GM19328 (cell line): ENCODE measurements at regions not wholly inside any gene's neighbourhood (a gene's known extent, or its start where the extent isn't known, plus 50 kb on each side); places are given as distances from the start of the nearest gene placed in this dataset.
"Not testable (repeated sequence)": the region's sequence is repeated elsewhere in the genome, so short reads cannot be mapped to it uniquely, and the experiment has no call there.

Experiments used
- ATAC-seq: cut with Tn5 transposase; IDR thresholded peaks from one replicate; pipeline ENCODE4 v1.9.1; 2021; ENCODE audit warnings: mild to moderate bottlenecking, moderate library complexity; ENCODE audit not compliant: unreplicated experiment

DNA sequence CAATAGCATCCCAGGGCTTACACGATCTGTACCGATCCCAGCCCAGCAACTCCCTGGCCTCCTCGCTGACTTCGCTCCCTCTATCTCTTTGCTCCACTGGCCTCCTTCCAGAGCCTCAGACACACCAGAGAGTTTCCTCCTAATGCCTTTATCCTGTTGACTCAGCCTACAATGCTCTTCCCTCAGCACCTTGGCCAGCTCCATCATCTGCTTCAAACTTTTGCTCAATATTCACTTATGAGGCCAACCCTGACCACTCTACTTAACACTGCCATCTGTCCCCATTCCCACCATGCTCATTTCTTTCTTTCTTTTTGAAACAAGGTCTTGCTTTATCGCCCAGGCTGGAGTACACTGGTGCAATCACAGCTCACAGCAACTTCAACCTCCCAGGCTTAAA, 180.9 kb downstream of the CEP170 start:
- ATAC-seq, result not testable (repeated sequence)

DNA sequence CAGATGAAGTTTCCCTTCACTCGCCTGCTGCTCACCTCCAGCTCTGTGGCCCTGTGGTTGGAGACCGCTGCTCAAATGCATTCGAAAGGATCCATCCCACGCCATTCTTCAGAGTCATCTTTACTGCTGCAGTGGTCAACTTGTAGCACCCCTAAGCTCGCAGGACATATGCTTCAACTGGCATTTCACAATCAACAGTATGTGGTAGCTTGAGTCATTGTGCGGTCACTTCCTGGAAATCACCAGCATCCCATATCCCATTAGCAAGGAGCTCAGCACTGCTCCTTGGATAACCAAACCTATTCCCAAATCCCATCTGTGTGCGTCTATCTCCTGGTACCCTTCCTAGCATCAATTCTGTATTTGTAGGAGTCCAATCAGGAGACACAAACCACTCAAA, 188.0 kb downstream of the CEP170 start:
- not testable (repeated sequence) for ATAC-seq

DNA sequence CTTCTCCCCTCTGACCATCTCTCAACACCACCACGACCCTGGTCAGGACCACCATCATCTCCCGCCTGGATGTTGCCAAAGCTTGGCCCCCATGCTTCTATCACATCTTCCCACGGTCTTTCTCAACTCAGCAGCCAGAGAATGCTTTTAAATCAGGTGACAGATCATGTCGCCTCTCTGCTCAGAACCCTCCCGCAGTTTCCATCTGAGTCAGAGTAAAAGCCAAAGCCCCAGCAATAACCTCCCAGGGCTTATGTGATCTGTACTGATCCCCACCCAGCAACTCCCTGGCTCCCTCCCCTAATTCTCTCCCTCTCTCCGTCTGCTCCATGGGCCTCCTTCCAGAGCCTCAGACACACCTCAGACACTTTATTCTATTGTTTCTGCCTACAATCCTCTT, 193.1 kb downstream of the CEP170 start:
- ATAC-seq, result not testable (repeated sequence)

DNA sequence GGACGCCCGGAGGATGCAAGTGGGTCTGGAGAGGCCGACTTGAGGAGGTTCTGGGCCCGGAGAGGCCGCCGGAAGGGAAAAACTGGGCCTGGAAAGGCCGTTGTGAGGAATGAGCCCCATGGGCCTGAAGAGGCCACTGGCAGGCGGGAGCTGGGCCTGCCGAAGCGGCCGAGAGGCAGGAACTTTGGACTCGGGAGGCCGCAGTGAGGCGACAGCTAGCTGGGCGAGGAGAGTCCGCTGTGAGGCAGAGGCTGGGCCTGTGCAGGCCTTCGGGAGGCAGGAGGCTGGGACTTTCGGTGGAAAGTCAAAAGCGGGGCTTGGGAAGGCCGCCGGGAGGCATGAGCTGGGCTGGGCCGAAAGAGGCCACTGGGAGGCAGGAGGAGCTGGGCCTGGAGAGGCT, 199.6 kb downstream of the CEP170 start:
- ATAC-seq, result not testable (repeated sequence)

DNA sequence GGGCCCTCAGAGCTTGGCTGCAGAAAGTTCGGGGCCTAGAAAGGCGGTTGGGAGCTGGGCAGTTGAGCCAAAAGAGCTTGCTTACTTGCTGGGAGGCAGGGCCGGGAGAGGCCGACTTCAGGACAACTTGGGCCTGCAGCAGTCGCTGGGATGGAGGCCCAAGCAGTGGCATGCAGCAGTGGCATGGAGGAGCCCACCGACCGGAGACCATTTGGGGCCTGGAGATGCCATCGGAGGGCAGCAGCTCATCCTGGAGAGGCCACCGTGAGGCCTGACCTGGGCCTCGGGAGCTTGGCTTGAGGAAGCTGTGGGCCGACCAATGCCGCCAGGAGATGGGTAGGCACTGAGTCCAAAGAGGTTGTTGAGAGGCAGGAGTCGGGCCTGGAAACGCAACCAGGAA, 200.0 kb downstream of the CEP170 start:
- not testable (repeated sequence) for ATAC-seq

DNA sequence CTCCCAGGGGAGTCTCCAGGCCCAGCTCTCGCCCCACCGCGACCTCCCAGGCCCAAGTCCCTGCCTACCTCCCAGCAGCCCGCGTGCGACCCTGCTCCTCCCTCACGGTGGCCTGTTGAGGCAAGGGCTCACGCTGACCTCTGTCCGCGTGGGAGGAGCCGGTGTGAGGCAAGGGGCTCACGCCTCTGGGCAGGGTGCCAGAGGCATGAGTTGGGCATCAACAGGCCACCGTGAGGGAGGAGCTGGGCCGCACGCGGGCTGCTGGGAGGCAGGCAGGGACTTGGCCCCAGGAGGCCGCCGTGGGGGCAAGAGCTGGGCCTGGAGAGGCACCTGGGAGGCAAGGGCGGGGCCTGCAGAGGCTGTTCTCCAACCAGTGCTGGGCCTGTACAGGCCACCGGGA, 200.4 kb downstream of the CEP170 start:
- not testable (repeated sequence) for ATAC-seq

DNA sequence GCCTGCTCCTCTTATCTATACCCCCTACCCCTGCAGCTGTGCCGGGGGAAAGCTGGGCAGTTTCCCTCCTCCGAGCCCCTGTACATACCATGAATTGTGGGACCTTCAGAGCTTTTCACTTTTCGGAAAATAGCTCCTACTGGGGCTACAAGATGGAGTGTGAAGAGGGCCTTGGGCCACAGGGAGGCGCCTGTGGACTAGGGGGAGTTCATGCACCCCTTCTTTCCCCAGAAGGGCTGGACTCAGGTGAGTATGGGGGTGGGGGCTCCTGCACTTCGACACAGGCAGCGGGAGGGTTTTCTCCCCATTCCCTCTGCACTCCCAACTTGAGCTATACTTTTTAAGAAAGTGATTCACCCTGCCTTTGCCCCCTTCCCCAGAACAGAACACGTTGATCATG, 202.0 kb downstream of the CEP170 start:
- not testable (repeated sequence) for ATAC-seq

DNA sequence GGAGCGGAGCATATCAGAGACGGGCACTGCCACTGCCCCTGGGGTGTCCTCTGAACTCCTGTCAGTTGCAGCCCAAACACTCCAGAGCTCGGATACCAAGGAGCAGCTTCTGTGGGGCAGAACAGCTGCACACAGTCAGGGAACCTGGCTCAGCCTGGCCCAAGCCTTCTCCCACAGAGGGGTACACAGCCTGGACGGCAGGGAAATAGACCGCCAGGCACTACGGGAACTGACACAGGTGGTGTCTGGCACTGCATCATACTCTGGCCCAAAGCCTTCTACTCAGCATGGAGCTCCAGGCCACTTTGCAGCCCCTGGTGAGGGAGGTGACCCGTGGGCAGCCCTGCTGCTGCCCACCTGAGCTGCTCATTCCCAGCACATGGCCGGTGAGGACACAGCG, 204.5 kb downstream of the CEP170 start:
- not testable (repeated sequence) for ATAC-seq

DNA sequence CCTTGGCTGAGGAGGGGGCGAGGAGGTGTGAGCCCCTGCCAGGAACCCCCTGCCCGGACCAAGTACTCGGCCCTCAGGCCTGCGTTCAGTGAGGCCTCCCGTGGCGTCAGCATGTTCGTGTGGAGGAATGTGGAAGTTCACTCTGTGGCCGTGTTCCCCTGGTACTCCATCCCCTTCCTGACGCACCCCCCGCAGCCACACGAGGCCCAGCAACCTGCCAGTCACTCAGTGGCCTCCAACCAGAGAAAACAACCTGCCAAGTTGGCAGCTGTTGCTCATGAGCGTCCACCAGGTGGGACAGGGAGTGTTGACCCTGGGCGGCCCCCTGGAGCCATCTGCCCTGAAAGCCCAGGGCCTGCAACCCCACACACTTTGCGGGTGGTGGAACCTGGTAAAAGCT, 205.4 kb downstream of the CEP170 start:
- ATAC-seq, result not testable (repeated sequence)

DNA sequence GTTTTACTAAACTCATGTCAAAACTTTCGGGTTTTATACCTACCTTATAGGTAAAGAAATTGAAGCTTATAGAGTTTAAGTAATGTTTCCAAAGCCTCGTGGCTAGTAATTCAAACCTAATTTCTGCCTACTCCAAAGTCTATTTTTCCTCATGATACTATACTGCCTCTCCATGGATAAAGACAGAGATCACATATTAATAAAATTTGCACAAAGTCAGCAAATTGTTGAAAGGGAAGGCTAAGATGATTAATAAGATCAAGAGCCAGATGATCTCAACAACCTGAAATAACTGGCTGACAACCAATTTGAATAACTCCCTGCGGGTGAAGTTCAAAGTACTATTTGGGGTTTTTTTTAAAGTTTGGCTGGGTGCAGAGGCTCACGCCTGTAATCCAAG, 233.7 kb downstream of the CEP170 start:
- ATAC-seq, result not testable (repeated sequence)

DNA sequence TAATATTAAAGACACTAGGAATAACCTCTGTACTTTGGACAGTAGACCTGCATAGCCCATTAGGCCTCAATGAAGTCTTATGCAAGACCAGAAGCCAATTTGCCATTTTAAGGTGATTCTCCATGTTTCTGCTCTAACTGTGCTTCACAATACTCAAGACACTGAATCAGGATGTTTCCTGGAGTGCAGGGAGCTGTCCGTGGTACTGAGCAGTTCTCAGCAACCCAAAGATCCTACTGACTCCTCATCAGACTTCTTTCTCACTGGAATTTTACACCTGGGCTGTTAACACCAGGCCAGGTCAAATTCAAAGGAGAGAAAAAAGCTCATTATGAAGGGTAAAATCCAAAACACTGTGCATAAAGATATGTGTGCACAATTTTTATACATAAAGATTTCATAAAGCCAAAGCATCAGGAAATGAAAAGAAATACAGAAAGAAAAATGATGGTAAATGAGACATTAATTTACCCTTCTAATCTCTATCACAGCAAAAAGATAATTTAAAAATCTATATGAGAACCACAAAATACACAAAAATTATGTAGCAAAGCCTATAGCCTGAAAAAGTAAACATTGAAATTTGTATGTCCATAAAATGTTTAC, 235.9 kb downstream of the CEP170 start:
- ATAC-seq, result not testable (repeated sequence)

DNA sequence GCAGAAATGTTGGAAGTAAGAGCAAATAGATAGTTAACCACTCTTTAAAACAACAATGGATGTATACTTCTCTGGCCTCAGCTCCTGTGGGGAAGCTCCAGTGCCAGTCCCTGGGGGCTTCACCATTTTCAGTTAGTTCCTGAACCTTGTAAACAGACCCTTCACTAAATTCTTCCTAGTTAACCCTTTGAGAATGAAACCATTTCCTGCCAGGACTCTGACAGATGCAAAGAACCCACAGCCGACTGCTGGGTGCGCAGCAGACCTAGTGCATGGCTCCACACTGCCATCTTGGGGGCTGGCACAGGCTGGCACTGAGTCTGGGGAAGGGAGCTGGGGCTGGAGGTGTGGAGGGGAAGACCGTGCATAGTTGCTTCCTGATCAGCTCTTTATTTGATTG, 244.4 kb downstream of the CEP170 start:
- ATAC-seq, result not testable (repeated sequence)

DNA sequence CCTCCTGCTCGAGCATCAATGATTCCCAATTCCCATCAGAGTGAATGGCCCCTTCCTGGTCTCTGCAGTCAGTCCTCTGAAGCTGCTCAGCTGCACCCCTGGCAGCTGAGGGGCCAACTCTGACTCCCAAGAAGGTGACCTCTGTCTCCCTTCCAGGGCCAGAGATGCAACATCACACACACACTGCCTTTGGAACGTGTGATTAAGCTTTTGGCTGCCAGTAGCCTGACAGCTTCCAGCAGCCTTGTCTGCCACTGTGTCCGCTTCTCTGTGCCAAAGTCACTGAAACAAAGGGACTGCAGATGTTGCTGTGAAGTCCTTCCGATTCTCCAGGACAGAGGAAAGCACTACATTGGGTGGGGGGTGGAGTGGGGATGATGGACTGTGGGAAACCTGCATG, 254.1 kb downstream of the CEP170 start:
- not testable (repeated sequence) for ATAC-seq

DNA sequence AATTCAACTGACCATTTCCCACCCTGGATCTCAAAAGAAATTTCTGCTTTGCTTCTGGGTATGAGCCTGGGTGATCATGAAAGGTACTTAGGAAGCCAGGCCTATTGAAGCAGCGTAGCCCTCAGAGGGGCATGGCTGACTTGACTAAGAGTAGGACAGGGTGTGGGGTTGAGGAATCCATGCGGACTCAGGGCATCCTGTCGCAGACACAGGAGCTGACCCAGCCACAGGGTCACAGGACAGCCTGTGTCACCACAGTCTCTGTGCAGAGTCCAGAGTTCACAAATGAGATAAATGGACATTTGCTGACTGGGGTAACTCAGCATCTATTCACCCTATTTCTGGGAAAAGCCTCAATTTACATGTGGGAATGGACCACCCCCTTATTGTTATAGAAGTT, 262.3 kb downstream of the CEP170 start:
- ATAC-seq, result not testable (repeated sequence)

DNA sequence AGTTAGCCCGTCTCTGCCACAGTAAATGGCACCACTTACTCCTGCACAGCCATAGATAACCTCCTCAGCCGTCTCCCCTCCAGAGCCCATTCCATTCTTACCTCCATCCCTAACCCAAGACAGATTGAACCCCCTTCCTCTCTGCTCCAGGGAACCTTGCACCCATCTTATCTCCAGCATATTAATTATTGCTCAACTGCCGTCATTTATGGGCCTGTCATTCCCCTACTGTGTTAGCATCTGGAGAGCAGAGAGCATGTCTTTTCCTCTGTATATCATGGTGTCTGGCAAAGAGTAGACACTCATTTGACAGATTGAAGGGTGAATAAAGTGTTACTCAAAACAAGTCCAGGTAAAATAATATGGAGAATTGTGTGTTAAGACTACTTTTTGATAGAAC, 270.0 kb downstream of the CEP170 start:
- ATAC-seq, result not testable (repeated sequence)

DNA sequence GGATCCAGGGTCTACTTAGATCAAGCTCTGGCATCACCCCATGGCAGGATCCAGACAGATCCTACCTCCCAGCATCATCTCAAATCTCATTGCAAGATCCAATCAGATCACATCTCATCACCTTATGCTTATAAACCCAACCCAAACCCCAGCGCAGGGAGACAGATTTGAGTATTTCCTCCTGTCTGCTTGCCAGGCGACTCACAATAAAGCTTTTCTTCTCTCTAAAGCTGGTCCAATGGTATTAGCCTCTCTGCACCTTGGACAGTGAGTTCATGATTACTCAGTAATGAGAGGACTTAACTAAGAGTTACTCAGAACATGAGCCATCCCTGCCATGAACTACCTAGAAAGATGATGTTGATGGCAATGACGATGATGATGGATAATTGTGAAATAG, 281.7 kb downstream of the CEP170 start:
- not testable (repeated sequence) for ATAC-seq

DNA sequence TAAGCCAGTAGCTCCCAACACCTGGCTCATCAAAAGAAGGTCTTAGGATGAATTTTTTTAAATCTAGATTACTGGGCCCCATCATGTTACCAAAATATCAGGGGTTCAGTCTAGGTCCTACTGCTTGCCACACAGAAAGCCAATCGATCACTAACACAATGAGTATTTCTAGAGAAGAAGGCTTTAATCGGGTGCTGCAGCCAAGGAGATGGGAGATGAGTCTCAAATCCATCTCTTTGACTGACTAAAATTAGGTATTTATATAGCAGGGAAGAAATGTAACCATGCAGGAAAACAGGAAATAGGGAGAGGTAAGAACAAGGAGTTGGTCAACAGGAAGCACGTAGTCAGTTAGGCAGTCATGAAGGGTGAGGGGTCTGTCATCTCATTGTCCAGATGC, 288.2 kb downstream of the CEP170 start:
- no peak for ATAC-seq

DNA sequence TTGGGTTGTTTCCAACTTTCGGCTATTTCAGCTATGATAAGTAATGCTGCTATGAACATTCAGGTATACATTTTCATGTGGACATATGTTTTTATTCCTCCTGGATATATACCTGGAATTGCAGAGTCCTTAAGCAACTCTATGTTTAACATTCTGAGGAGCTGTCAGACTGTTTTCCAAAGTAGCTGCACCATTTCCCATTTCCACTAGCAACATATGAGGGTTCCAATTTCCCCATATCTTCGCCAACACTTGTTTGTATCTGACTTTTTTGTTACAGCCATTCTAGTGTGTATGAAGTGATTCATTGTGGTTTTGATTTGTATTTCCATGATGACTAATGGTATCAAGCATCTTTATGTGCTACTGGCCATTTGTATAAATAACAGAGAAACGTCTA, 295.7 kb downstream of the CEP170 start:
- not testable (repeated sequence) for ATAC-seq

DNA sequence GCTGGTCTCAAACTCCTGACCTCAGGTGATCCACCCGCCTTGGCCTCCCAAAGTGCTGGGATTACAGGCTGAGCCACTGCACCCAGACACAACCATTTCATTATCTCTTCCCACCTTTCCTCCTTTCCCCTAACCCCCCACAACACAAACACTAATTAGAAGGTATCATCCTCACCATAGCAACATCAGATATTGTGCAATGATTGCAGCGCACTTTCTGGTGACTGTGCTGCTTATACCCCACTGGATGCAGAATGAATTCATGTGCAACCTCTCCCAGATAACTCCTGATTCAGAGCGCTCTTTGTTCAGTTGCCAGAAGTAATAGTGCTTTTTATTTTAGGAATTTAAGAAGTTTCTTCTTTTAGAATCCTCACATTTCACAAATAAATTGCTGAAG, 300.1 kb downstream of the CEP170 start:
- not testable (repeated sequence) for ATAC-seq

DNA sequence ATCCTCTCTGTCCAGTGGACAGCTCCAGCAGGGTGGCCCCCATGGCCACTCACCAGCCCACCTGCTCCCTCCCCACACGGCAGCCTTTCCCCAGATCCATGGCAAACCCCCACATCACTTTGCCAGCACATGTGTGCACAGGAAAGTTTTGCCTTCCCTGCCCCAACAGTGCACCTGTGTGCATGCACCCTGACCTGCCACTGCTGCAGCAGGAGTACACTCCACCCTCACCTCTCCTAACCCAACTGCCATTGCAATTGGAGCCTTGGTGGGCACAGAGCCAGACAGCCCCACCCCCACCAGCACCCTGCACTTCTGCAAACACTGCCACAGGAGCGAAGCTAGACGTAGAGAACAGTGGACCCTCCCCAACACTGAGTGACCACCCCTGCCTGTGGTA, 308.9 kb downstream of the CEP170 start:
- no peak for ATAC-seq

DNA sequence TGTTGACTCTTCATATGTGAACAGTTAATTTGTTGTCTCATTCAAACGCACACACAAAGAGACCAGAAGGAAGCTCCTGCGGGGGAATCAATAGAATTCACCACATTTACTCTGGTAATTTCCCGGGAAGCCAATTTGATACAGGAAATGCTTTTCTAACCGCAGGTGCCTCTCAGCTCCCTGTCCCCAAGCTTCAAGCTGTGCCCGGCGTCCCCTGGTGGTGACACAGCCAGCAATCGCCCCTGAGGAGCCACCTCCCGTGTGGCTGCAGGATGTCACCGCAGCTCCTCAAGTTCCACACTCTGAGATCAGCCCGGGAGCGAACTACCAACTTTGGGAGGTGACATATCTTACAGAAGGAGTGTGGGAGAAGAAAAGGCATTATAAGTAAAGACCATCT, 318.4 kb downstream of the CEP170 start:
- ATAC-seq, result not testable (repeated sequence)

DNA sequence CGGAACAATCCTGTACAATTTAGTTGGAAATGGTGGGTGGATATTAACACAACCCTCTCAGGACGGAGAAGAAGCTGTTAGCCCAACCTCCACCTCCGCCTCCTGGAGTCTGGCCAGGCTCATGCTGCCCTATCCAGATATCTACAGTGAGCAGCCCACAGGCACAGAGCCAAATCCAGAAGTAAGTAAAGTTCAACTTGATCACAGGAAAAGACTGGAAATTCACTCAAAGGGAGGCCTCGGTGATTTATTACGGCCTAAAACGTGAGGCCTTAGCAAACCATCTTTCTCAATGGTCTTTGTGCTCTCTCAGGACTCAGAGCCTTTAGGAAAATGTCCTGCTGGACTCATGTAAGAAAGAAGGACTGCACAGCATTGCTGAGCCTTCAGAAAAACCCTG, 330.4 kb downstream of the CEP170 start:
- not testable (repeated sequence) for ATAC-seq

DNA sequence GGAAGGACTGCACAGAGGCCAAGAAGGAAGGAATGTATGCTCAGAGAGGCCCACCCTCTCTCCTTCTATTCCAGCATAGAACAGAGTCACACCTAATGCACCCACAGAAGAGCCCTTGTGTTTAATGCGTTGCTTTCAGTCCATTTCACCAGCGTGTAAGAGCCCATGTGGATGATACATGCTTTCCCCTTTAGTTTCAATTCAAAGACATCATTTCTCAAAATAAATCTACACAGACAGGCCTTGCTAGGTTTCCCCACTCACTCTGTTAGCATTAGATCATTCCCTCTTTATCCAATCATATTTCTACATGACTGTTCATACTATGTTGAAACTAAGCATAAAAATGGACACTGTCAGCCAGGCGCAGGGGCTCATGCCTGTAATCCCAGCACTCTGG, 331.5 kb downstream of the CEP170 start:
- not testable (repeated sequence) for ATAC-seq
